Breast epithelium (tissue), 3 donors: ENCODE measurements at regions not wholly inside any gene's neighbourhood (a gene's known extent, or its start where the extent isn't known, plus 50 kb on each side); places are given as distances from the start of the nearest gene placed in this dataset.

Experiments used
- POLR2A ChIP-seq: fragments of 450-650 bp; IDR thresholded peaks from one replicate; pipeline ENCODE4 v1.6.1; 2016; ENCODE audit warnings: antibody characterized with exemption, mild to moderate bottlenecking, moderate library complexity
- TF ChIP-seq, protein P1 (sequence below), 3 donors: fragments of 450-650 bp; IDR thresholded peaks; one replicate each; pipeline ENCODE4 v1.5.1; 2016 to 2017; ENCODE audit warnings: antibody characterized with exemption in 3 of 3, mild to moderate bottlenecking in 3 of 3, moderate library complexity in 3 of 3

DNA sequence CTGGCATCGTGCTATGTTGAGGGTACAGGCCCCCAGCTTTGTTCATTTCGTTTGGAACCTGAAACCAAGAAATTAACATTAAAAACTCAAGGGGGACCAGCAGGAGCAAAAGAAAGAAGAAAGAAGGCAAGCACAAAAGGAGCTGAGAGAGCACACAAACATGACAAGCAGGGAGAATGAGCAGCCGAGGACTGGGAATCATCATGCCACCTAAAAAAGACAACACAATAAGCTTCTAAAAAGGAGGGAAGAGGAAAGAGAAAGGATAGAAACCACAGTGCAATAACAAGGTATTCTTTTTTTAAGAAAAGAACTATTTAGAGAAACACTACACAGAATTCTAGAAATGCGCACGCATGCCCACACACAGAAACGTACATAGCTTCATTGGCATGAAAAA is 103.2 kb upstream of the FAM9B start:
- TF ChIP-seq, protein P1, sequence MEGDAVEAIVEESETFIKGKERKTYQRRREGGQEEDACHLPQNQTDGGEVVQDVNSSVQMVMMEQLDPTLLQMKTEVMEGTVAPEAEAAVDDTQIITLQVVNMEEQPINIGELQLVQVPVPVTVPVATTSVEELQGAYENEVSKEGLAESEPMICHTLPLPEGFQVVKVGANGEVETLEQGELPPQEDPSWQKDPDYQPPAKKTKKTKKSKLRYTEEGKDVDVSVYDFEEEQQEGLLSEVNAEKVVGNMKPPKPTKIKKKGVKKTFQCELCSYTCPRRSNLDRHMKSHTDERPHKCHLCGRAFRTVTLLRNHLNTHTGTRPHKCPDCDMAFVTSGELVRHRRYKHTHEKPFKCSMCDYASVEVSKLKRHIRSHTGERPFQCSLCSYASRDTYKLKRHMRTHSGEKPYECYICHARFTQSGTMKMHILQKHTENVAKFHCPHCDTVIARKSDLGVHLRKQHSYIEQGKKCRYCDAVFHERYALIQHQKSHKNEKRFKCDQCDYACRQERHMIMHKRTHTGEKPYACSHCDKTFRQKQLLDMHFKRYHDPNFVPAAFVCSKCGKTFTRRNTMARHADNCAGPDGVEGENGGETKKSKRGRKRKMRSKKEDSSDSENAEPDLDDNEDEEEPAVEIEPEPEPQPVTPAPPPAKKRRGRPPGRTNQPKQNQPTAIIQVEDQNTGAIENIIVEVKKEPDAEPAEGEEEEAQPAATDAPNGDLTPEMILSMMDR (IDR thresholded peaks at IDR 0.05): no peak
- no peak for TF ChIP-seq POLR2A
